C4-2B (cell line): ENCODE measurements at regions not wholly inside any gene's neighbourhood (a gene's known extent, or its start where the extent isn't known, plus 50 kb on each side); places are given as distances from the start of the nearest gene placed in this dataset.

ENCODE experiments used
- ZFX ChIP-seq: fragments of 450-650 bp; IDR thresholded peaks from 2 replicates; pipeline ENCODE4 v1.6.1; 2017
- TF ChIP-seq, protein P1 (sequence below): fragments of 450-650 bp; conservative IDR thresholded peaks from 2 replicates; pipeline ENCODE4 v1.5.1; 2017; ENCODE audit warnings: mild to moderate bottlenecking

DNA sequence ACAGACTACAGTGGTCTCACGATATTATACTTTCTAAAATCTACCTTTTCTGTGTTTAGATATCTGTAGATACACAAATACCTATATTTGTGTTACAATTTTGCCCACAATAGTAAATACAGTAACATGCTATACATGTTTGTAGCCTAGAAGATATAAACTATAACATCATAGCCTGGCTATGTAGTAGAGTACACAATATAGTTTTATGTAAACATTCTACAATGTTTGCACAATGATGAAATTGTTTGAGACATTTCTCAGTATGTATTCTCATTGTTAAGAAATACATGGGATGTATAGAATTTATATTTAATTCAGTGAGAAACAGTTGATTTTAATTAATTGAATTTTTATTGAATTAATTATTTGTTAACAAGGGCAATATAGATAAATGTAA, 1367.0 kb downstream of the OTOL1 start:
- TF ChIP-seq, protein P1, sequence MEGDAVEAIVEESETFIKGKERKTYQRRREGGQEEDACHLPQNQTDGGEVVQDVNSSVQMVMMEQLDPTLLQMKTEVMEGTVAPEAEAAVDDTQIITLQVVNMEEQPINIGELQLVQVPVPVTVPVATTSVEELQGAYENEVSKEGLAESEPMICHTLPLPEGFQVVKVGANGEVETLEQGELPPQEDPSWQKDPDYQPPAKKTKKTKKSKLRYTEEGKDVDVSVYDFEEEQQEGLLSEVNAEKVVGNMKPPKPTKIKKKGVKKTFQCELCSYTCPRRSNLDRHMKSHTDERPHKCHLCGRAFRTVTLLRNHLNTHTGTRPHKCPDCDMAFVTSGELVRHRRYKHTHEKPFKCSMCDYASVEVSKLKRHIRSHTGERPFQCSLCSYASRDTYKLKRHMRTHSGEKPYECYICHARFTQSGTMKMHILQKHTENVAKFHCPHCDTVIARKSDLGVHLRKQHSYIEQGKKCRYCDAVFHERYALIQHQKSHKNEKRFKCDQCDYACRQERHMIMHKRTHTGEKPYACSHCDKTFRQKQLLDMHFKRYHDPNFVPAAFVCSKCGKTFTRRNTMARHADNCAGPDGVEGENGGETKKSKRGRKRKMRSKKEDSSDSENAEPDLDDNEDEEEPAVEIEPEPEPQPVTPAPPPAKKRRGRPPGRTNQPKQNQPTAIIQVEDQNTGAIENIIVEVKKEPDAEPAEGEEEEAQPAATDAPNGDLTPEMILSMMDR, result no peak
- no peak for TF ChIP-seq ZFX
